ENCODE measurements at regions not wholly inside any gene's neighbourhood (a gene's known extent, or its start where the extent isn't known, plus 50 kb on each side); places are given as distances from the start of the nearest gene placed in this dataset.

- no peak for DNase-seq (ENCODE audit: low read depth in 2 of 2)
Observed at GRCh38 chr22:48357961-48358360, 1469.7 kb downstream of the BRD1 start.

DNA sequence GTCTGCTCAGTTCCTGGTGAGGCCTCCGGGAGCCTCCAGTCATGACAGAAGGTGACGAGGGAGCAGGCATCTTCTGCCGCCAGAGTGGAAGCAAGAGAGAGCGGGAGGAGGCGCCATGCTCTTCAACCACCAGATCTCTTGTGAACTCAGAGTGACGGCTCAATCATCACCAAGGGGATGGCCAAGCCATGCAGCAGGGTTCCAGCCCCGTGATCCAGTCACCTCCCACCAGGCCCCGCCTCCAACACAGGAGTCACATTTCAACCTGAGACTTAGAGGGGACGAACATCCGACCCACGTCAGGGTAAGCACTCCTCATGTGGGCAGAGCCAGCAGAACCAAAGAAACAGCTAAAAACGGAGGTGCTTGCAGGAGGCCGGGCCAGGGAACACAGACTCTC lies 1470.5 kb downstream of the BRD1 start:
- DNase-seq (ENCODE audit: low read depth in 2 of 2): no peak

- DNase-seq (ENCODE audit: low read depth in 2 of 2): no peak
Observed at GRCh38 chr22:48356731-48357130, 1470.9 kb downstream of the BRD1 start.

- no peak for DNase-seq (ENCODE audit: low read depth in 2 of 2)
Observed at GRCh38 chr22:48354096-48354495, 1473.6 kb downstream of the BRD1 start.

GRCh38 chr22:48353116-48353947 lies 1474.3 kb downstream of the BRD1 start:
- no peak for DNase-seq (ENCODE audit: low read depth in 2 of 2)

- DNase-seq (ENCODE audit: low read depth in 2 of 2): no peak
Observed at GRCh38 chr22:48352086-48352911, 1475.4 kb downstream of the BRD1 start.

DNA sequence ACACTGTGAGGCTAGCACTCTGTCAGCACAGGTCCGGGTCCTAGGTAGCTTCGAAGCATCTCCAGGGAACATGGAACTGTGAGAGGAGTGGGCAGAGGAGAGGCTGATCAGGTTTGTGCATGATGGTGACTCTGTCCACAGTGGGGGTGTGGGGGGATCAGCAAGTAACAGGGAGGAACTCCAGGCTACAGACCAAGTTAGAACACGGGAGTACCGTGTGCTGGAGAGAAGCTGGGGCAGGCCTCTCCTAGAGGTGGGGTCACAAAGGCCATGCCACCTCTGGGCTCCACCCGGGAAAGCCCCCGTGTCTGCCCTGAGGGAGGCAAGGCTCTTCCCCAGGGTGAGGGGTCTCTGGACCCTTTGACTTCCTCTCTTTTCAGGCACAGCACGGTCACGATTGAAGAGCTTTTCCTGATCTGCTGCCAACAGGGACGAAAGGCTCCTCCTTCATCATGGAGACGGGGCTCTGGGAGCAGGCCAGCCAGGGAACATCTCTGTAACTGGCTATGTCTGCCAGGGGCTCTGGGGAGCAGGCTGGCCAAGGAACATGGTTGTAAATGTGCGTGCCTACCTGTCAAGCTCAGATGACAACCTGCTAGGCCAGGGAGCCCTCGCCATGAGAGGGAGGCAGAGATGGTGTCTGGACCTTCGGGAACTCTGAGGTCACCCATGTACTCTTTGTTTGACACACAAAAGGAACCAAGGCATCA lies 1476.1 kb downstream of the BRD1 start:
- DNase-seq (ENCODE audit: low read depth in 2 of 2): no peak

- DNase-seq (ENCODE audit: low read depth in 2 of 2): no peak
Observed at GRCh38 chr22:48350456-48350855, 1477.2 kb downstream of the BRD1 start.

DNA sequence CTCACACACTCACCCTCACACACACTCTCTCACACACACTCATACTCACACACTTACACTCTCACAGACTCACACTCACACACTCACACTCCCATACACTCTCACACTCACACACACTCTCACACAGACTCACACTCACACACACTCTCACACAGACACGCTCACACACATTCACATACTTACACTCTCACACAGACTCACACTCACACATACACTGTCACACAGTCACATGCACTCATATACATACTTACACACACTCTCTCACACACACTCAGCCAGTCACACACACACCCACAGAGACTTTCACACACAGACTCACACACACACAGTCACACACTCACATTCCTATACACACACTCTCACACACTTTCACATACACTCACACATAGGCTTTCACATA lies 1478.8 kb downstream of the BRD1 start:
- DNase-seq (ENCODE audit: low read depth in 2 of 2): no peak

DNA sequence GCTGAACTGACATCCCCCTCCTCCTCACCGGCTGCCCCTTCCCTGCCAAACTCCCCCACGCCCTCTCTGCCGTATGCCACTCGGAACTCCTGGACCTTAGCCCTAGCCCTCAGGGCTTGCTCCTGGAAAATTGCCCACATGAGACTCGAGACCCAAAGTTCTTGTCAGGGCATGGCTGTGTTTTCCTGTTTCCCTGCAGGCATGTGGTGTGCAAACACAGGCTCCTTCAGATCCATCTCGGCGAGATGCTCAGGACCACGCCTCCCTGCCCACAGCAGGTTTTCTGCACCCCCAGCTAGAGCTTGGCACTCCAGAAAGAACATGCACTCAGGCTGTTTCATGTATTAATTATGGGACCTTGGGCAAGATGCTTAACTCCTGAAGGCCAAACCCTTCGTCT lies 1480.4 kb downstream of the BRD1 start:
- no peak for DNase-seq (ENCODE audit: low read depth in 2 of 2)

DNA sequence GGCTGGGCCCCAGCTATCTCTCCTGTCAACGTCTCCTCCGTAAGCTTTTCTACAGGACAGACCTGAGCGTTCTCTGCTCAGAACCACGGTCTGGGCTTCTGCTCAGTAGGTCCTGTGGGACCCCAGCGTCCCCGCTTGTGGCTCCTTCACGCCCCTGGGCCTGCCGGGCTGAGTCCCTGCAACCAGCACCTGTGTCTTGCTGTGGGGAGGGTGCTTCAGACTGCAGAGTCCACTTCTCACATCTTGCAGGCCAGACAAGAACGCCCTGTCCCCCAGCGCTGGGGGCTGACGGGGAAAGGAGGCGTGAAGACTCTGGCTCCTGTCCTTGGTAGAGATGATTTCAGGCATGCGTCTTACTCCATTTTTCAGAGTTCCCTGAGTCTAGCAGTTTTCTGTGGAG lies 1480.8 kb downstream of the BRD1 start:
- no peak for DNase-seq (ENCODE audit: low read depth in 2 of 2)

GRCh38 chr22:48346311-48346710 lies 1481.4 kb downstream of the BRD1 start:
- no peak for DNase-seq (ENCODE audit: low read depth in 2 of 2)

DNA sequence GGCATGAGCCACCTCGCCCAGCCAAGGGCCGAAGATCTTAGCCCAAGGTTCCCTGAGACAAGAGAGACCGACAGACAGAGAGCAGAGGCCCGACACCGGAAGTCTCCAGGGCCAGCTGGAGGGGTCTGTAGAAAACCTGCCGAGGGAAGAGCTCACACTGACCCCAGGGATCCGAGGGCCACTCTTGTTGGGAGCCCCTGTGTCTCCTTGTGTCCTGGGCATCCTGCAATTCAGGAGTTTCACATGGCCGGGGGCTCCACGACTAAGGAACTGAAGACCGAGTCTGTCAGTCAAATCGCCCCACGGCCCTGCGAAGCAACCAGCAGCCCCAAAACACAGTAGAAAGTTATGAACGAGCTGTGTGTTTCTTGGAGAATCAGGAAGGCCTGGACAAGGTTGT lies 1482.0 kb downstream of the BRD1 start:
- no peak for DNase-seq (ENCODE audit: low read depth in 2 of 2)

DNA sequence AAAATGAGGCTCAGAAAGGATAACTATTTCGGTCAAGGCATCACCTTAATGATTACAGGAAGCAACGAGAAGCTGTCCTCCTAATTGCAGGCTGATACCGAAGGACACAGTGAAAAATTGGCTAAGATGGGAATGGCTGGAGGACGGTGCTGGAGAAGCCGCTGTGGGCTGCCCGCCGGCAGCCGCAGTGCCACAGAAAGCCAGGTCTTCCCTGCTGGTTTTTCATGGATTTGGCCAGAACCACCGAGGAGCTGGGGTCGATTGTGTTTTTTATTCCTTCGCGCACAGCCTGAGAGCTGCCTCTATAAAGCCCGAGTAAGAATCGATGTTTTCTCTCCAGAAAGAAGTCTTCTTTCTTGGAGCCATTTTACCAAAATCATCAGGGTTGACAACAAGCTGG lies 1484.2 kb downstream of the BRD1 start:
- DNase-seq (ENCODE audit: low read depth in 2 of 2): no peak

DNA sequence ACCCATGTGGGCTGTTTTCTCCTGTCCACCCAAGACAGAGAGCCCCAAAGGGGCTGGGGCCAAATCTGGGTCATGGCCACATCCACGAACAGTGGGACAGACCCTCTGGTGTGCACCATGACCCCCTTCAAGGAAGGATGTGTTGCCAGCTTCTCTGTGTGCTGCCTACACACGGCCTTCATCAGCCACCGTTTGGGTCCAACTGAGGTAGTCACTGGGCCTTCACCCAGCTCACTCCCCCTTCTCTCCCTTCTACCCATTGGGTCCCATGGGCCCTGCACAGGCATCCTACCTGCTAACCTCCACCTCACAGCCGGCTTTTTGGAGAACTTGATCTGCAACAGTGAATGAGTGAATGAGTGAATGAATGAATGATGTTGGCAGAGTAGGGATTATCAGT lies 1484.9 kb downstream of the BRD1 start:
- DNase-seq (ENCODE audit: low read depth in 2 of 2): no peak

GRCh38 chr22:48342016-48342415 lies 1485.7 kb downstream of the BRD1 start:
- no peak for DNase-seq (ENCODE audit: low read depth in 2 of 2)

GRCh38 chr22:48340727-48341709 lies 1486.7 kb downstream of the BRD1 start:
- DNase-seq (ENCODE audit: low read depth in 2 of 2): no peak

DNA sequence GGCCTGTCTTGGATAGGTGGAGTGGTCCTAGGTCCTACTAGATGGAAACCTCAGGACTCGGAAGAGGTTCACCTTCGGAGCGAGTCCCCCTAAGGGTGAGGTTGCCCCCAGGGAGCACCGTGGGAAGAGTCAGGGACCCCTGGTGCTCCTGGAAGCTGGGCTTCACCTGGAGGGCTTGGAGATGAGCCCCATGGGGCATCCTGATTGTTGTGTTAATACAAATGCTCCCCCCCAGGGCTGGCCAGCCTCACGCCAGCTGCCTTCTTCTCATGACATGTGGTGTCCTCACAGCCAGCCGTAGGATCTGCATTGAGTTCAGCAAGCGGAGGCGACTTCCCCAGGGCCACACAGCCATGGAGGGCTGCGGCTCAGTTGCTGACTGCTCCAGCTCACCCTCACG lies 1487.5 kb downstream of the BRD1 start:
- no peak for DNase-seq (ENCODE audit: low read depth in 2 of 2)

DNA sequence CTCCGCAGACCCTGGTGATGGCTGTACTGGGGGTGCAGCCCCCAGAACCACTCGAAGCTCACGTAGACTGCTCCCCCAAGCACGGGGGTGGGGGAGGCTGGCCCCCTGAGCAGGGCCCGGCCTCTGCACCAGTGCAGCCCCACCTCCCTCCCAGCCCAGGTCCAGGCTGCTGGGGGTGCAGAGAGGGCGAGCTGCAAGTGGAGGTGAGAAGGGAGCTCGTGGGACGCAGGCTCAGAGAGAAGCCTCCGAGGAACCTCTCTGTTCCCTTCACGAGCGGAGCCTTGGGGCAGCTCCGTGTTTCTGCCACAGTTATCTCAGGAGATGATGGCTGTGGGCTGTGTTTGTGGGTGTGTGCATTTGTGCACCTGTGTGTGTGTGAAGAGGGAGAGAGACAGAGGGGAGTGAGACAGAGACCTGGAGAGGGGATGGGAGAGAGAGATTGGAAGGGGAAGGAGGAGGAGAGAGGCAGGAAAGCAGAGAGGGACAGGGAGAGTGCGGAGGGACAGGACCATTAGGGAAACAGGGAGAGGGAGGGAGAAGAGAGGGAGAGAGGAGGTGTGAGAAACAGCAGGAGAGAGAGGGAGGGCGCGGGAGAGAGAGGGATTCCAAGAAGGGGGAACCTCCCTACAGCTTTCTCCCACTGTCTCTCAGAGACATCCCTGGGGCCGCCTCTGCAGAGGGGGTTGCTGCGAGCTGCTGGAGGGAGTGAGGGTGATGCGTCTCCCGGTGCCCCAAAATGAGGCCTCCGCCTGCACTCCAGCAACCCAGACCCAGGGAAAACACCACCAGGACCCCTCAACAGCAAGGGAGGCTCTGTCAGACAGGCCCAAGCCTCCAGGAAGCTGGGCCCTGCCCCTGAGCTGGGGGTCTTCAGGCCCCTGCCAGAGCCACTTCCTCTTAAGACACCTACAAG lies 1488.6 kb downstream of the BRD1 start:
- no peak for DNase-seq (ENCODE audit: low read depth in 2 of 2)

All from dermis microvascular lymphatic vessel endothelial cell (primary cell).